ENCODE measurements at regions not wholly inside any gene's neighbourhood (a gene's known extent, or its start where the extent isn't known, plus 50 kb on each side); places are given as distances from the start of the nearest gene placed in this dataset.

DNA sequence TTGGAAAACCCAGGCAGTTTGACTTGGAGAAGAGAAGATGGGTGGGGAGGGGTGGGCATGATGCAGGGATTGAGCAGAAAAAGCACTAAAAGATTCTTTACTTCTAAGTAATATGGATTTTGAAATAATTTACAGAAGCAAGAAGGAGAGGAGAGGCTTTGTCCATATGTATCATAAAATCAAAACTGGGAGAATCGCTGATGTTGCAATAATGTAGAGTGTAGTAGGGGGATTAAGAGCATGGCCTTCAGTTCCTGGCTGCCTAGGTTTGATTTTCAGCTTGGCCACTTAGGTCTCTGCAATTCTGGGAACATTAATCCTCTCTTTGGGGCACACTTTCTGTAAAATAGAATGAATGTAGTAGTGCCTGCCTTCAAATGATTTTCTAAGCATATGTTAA is 1760.4 kb upstream of the CELF4 start:
- H3K27ac ChIP-seq (ENCODE audit: low read length), result no peak overlapping the region
- ChIA-PET CTCF (no interaction called here), POLR2A (ENCODE audit: unreplicated experiment) (no interaction called here)
- intact Hi-C loops (cut with micrococcal nuclease), result no loop called here
- ATAC-seq (no peak), DNase-seq (no peak)
- H3K9me3 ChIP-seq (ENCODE audit: low read length), result no peaks in the 10 kb centered on the region
- H3K4me1 ChIP-seq (ENCODE audit: insufficient read depth, low read length), result no peaks in the 10 kb centered on the region
- no peak overlapping the region for H3K4me2 ChIP-seq (ENCODE audit: low read length)
- no peaks in the 10 kb centered on the region for H3F3A ChIP-seq (ENCODE audit: low read length, unreplicated experiment)
- TF ChIP-seq CTCF (conservative IDR thresholded peaks at IDR 0.05; ENCODE audit: low read depth, low read length), result no peak
- TF ChIP-seq EZH2 (IDR thresholded peaks at IDR 0.05; ENCODE audit: low read length, unreplicated experiment), result no peak
- H2AFZ ChIP-seq (ENCODE audit: low read length), result no peak overlapping the region
- H3K27me3 ChIP-seq (ENCODE audit: low read length), result no peaks in the 10 kb centered on the region
- no peak overlapping the region for H3K9ac ChIP-seq (ENCODE audit: low read length)
- BruUV-seq (replicated peaks), result no TSS peak
- H3K9me2 ChIP-seq (replicated peaks; ENCODE audit: low read length), result no peaks in the 10 kb centered on the region
- H4K20me1 ChIP-seq (ENCODE audit: low read length), result no peaks in the 10 kb centered on the region
- H3K4me3 ChIP-seq (ENCODE audit: low read length), result no peak overlapping the region
- no peaks in the 10 kb centered on the region for H3K79me2 ChIP-seq (ENCODE audit: low read length)
- no peaks in the 10 kb centered on the region for H3K36me3 ChIP-seq (ENCODE audit: low read depth, low read length)

DNA sequence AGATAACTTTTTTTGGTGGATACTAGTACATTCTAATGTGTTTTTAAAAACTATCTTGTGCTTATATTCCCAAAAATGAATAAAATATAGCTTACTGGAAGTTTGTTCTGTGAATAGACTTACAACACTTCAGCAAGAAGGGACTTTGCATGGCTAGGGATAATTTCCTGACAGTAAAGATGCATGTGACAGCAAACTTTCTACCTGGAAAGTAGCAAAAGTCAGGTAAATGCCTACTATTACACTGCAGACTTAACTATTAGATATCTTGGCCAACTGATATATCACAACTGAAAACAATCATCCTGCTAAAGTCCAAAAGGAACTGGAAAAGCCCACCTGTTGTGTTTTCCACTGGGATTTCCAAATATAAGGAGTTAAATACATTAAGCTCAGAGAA is 1753.5 kb upstream of the CELF4 start:
- no peaks in the 10 kb centered on the region for H3K4me1 ChIP-seq (ENCODE audit: insufficient read depth, low read length)
- H3K27me3 ChIP-seq (ENCODE audit: low read length), result no peaks in the 10 kb centered on the region
- no peak overlapping the region for H3K4me2 ChIP-seq (ENCODE audit: low read length)
- no peak overlapping the region for H3K4me3 ChIP-seq (ENCODE audit: low read length)
- BruUV-seq (replicated peaks), result no TSS peak
- ChIA-PET CTCF (no interaction called here), POLR2A (ENCODE audit: unreplicated experiment) (no interaction called here)
- no peak overlapping the region for H2AFZ ChIP-seq (ENCODE audit: low read length)
- no peaks in the 10 kb centered on the region for H3K36me3 ChIP-seq (ENCODE audit: low read depth, low read length)
- no peak overlapping the region for H3K9ac ChIP-seq (ENCODE audit: low read length)
- H3K27ac ChIP-seq (ENCODE audit: low read length), result no peak overlapping the region
- no peaks in the 10 kb centered on the region for H3K9me2 ChIP-seq (replicated peaks; ENCODE audit: low read length)
- TF ChIP-seq EZH2 (IDR thresholded peaks at IDR 0.05; ENCODE audit: low read length, unreplicated experiment) (no peak), EZH2phosphoT487 (IDR thresholded peaks at IDR 0.05; ENCODE audit: borderline replicate concordance, low read length) (no peak), CTCF (conservative IDR thresholded peaks at IDR 0.05; ENCODE audit: low read depth, low read length) (no peak)
- no peaks in the 10 kb centered on the region for H3K79me2 ChIP-seq (ENCODE audit: low read length)
- no peaks in the 10 kb centered on the region for H3F3A ChIP-seq (ENCODE audit: low read length, unreplicated experiment)
- intact Hi-C loops (cut with micrococcal nuclease), result no loop called here
- DNase-seq (no peak), ATAC-seq (no peak)
- H4K20me1 ChIP-seq (ENCODE audit: low read length), result no peaks in the 10 kb centered on the region
- no peaks in the 10 kb centered on the region for H3K9me3 ChIP-seq (ENCODE audit: low read length)

DNA sequence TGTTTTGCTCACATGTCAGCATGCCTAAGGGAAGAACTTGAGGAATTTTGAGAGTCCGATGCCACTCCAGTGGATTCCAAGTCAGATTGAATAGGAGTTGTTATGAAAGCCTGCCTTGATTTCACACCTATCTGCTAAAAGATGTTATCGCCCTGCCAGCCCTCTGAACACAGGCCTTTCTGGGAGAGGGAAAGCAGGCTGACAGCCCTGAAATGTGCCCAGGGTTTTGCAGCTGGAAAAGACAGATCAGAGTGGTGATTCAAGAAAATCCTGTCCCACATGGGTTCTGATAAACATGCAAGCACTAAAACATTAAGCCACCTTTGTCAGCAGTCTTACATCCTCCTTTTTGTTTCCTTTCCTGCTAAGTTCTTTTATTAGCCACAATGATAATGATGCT is 1752.9 kb upstream of the CELF4 start:
- ATAC-seq, result no peak
- H3K9me3 ChIP-seq (ENCODE audit: low read length), result no peaks in the 10 kb centered on the region
- CTCF ChIA-PET, result no interaction called here

More for the DNA sequence above, 1752.9 kb upstream of the CELF4 start:
- no peak overlapping the region for H3K4me3 ChIP-seq (ENCODE audit: low read length)
- no peaks in the 10 kb centered on the region for H3K4me1 ChIP-seq (ENCODE audit: insufficient read depth, low read length)
- TF ChIP-seq EZH2 (IDR thresholded peaks at IDR 0.05; ENCODE audit: low read length, unreplicated experiment), result no peak
- no peak for TF ChIP-seq CTCF (conservative IDR thresholded peaks at IDR 0.05; ENCODE audit: low read depth, low read length)
- no peak for TF ChIP-seq EZH2phosphoT487 (IDR thresholded peaks at IDR 0.05; ENCODE audit: borderline replicate concordance, low read length)
- intact Hi-C loops (cut with micrococcal nuclease), result no loop called here
- no peaks in the 10 kb centered on the region for H3K36me3 ChIP-seq (ENCODE audit: low read depth, low read length)
- H3F3A ChIP-seq (ENCODE audit: low read length, unreplicated experiment), result no peaks in the 10 kb centered on the region
- no peak overlapping the region for H3K9ac ChIP-seq (ENCODE audit: low read length)
- BruUV-seq (replicated peaks), result no TSS peak
- H3K9me2 ChIP-seq (replicated peaks; ENCODE audit: low read length), result no peaks in the 10 kb centered on the region
- no peaks in the 10 kb centered on the region for H3K79me2 ChIP-seq (ENCODE audit: low read length)
- no peak overlapping the region for H3K4me2 ChIP-seq (ENCODE audit: low read length)
- POLR2A ChIA-PET (ENCODE audit: unreplicated experiment), result no interaction called here
- H3K27ac ChIP-seq (ENCODE audit: low read length), result no peak overlapping the region
- no peak overlapping the region for H2AFZ ChIP-seq (ENCODE audit: low read length)
- no peaks in the 10 kb centered on the region for H4K20me1 ChIP-seq (ENCODE audit: low read length)
- no peak for DNase-seq
- no peaks in the 10 kb centered on the region for H3K27me3 ChIP-seq (ENCODE audit: low read length)
